MCF 10A (cell line): ENCODE measurements at regions not wholly inside any gene's neighbourhood (a gene's known extent, or its start where the extent isn't known, plus 50 kb on each side); places are given as distances from the start of the nearest gene placed in this dataset.

Source experiments
- BruUV-seq: library from RNA; stranded (reverse); fragments of 400-500 nt; replicated peaks from 2 replicates; lab custom pipeline; 2021; lab: Mats Ljungman, UMichigan
- CTCF ChIA-PET: fragments of 300-600 bp; sonication (Branson Sonifier 250); formaldehyde crosslinking; extraction: SDS; loops from one replicate; lab custom pipeline; 2021; ENCODE audit warnings: antibody characterized with exemption, inconsistent platforms; lab: Yijun Ruan, JAX
- POLR2A ChIA-PET: fragments of 300-600, 350-650 bp; sonication (Branson Sonifier 250); formaldehyde crosslinking; extraction: SDS; loops from one replicate; lab custom pipeline; 2020; ENCODE audit warnings: antibody characterized with exemption, inconsistent platforms; lab: Yijun Ruan, JAX
- DNase-seq: peaks from one replicate; pipeline ENCODE4 v3.0.0-alpha.2; 2018; ENCODE audit not compliant: unreplicated experiment
- H3K27ac Mint-ChIP-seq: one replicate; pipeline ENCODE4 v1.8.0; 2022; ENCODE audit warnings: mild to moderate bottlenecking, low read depth, mixed read lengths; ENCODE audit not compliant: unreplicated experiment
- H3K27me3 Mint-ChIP-seq: one replicate; pipeline ENCODE4 v1.8.0; 2022; ENCODE audit warnings: mixed read lengths; ENCODE audit not compliant: insufficient read depth, unreplicated experiment
- H3K36me3 Mint-ChIP-seq: one replicate; pipeline ENCODE4 v1.8.0; 2022; ENCODE audit warnings: mild to moderate bottlenecking, moderate library complexity, mixed read lengths; ENCODE audit not compliant: insufficient read depth, unreplicated experiment
- H3K4me1 Mint-ChIP-seq: one replicate; pipeline ENCODE4 v1.8.0; 2022; ENCODE audit warnings: mixed read lengths; ENCODE audit not compliant: insufficient read depth, unreplicated experiment
- H3K4me3 Mint-ChIP-seq: one replicate; pipeline ENCODE4 v1.8.0; 2022; ENCODE audit warnings: mild to moderate bottlenecking, moderate library complexity, mixed read lengths; ENCODE audit not compliant: unreplicated experiment
- H3K9me3 Mint-ChIP-seq: one replicate; pipeline ENCODE4 v1.8.0; 2022; ENCODE audit warnings: mixed read lengths; ENCODE audit not compliant: unreplicated experiment
- intact Hi-C: fragments of 100-400 bp; cut with micrococcal nuclease; formaldehyde crosslinking; loops from 2 replicates; pipeline ENCODE4 v1.14.1; 2022
- TF ChIP-seq, protein P1 (sequence below): fragments of 200-600 bp; IDR thresholded peaks from one replicate; pipeline ENCODE4 v1.8.0; 2022; ENCODE audit warnings: antibody characterized with exemption, mild to moderate bottlenecking; ENCODE audit not compliant: unreplicated experiment

DNA sequence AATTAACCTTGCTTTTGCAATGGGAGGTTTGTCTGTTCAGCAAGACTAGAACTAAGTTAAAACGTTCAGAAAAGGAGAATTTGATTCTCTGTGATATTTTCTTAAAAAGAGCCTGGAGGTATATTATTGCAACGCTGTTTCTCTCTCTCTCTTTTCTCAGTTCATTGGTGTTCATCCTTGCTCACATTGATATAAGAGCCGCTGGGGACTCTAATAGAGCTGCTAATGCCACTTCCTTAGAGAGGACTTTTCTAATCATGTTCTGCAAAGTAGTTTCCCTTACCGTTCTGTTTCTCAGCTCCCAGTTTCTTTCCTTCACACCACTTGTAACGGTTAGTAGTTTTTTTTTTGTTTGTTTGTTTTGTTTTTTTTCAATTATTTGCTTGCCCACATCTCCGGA is 203.8 kb downstream of the RWDD3 start:
- no peak overlapping the region for H3K27ac Mint-ChIP-seq
- H3K27me3 Mint-ChIP-seq: no peaks in the 10 kb centered on the region
- no peaks in the 10 kb centered on the region for H3K36me3 Mint-ChIP-seq
- intact Hi-C loops: no loop called here
- no peaks in the 10 kb centered on the region for H3K4me1 Mint-ChIP-seq
- no peak for DNase-seq
- TF ChIP-seq, protein P1, sequence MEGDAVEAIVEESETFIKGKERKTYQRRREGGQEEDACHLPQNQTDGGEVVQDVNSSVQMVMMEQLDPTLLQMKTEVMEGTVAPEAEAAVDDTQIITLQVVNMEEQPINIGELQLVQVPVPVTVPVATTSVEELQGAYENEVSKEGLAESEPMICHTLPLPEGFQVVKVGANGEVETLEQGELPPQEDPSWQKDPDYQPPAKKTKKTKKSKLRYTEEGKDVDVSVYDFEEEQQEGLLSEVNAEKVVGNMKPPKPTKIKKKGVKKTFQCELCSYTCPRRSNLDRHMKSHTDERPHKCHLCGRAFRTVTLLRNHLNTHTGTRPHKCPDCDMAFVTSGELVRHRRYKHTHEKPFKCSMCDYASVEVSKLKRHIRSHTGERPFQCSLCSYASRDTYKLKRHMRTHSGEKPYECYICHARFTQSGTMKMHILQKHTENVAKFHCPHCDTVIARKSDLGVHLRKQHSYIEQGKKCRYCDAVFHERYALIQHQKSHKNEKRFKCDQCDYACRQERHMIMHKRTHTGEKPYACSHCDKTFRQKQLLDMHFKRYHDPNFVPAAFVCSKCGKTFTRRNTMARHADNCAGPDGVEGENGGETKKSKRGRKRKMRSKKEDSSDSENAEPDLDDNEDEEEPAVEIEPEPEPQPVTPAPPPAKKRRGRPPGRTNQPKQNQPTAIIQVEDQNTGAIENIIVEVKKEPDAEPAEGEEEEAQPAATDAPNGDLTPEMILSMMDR: no peak
- CTCF ChIA-PET: interaction anchor here (0.7 kb wide), 1 partner anchor 166 kb away, joined by 3 read pairs; no protein-coding TSS in a partner anchor
- H3K4me3 Mint-ChIP-seq: no peak overlapping the region
- BruUV-seq: no TSS peak
- POLR2A ChIA-PET: interaction anchor here (0.5 kb wide), 1 partner anchor 146 kb away, joined by 3 read pairs; no protein-coding TSS in a partner anchor
- no peaks in the 10 kb centered on the region for H3K9me3 Mint-ChIP-seq

DNA sequence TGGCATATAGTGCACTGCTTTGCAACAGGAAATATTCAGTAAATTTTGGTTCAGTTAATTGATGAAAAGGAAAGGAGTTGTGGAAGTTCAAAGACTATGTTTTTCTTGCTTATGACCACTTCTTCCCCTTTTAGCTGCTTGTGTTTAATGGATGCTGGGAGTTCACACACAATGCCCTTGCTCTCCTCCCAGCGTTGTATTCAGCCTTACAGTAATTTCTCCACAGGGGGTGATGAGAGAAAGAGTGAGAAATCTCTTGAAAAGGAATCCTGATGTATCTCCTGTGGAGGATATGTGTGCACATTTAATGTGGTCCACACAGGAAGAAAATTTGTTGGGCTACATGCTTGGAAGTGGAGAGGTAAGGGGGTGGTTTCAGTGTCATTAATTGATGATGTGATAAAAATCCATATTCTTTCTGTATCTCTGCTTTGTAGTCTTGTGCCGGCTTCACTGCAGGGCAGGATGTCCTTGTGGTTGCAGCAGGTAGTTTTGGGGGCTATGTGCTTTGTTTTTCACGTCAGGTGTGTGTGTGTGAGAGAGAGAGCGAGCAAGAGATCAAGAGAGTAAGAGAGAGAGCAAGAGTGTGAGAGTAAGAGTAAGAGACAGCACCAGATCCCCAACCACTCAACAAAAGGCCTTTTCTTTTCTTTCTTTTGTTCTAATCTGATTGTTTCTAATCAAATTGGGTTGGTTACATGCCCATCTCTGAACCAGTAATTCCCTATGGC is 204.4 kb downstream of the RWDD3 start:
- Mint-ChIP-seq H3K4me3 (no peak overlapping the region), H3K9me3 (no peaks in the 10 kb centered on the region), H3K27ac (no peak overlapping the region), H3K4me1 (no peaks in the 10 kb centered on the region), H3K36me3 (no peaks in the 10 kb centered on the region), H3K27me3 (no peaks in the 10 kb centered on the region)
- no TSS peak for BruUV-seq
- TF ChIP-seq, protein P1: no peak
- POLR2A ChIA-PET: no interaction called here
- CTCF ChIA-PET: interaction anchor here (0.7 kb wide), 1 partner anchor 167 kb away, joined by 3 read pairs; no protein-coding TSS in a partner anchor
- intact Hi-C loops: no loop called here
- no peak for DNase-seq

DNA sequence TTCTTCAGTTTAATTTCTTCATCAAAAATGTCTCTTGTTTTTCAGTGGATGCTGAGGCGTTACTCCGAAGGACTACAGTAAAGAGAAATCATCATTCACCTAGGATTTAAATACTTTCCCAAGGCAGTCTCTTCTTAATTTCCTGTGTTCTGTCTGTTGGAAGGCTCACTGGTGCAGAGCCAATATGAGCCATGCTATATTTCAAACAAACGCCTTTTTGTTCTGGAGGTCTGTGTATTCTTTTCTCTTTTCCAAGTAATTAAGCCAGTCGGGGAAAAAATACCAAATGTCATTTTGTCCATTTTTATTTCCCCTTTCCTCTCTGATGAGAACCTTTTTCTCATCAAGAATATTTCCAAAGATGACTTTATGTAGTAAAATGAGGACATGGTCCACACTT is 206.5 kb downstream of the RWDD3 start:
- TF ChIP-seq, protein P1: no peak
- intact Hi-C loops: no loop called here
- DNase-seq: no peak
- CTCF ChIA-PET: no interaction called here
- POLR2A ChIA-PET: no interaction called here
- Mint-ChIP-seq H3K36me3 (no peaks in the 10 kb centered on the region), H3K27ac (no peak overlapping the region), H3K27me3 (no peaks in the 10 kb centered on the region), H3K4me1 (no peaks in the 10 kb centered on the region), H3K9me3 (no peaks in the 10 kb centered on the region), H3K4me3 (no peak overlapping the region)
- BruUV-seq: no TSS peak

DNA sequence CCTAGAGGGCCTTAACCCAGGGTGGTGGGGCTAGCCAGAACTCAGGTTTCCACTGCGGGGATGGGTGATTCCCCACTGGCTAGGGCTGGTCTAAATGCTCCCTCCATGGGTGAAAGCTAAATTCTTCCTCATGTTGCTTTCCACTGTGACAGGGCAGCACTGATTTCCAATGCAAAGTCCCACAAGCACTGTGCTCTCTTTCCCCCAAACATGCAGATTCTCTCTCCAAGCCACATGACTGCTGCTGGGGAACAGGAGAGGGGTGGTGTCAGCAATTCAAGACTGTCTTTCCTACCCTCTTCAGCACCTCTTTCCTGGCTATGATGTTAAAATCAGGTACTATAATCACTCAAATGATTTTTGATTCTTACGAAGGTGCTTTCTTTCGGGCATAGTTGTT is 215.5 kb downstream of the RWDD3 start:
- BruUV-seq: no TSS peak
- ChIA-PET POLR2A (no interaction called here), CTCF (interaction anchor here (0.6 kb wide), 1 partner anchor 535 kb away, joined by 3 read pairs; no protein-coding TSS in a partner anchor)
- H3K9me3 Mint-ChIP-seq: no peaks in the 10 kb centered on the region
- TF ChIP-seq, protein P1: no peak
- H3K36me3 Mint-ChIP-seq: no peaks in the 10 kb centered on the region
- no peak overlapping the region for H3K27ac Mint-ChIP-seq
- no peak overlapping the region for H3K4me3 Mint-ChIP-seq
- intact Hi-C loops: no loop called here
- H3K4me1 Mint-ChIP-seq: no peaks in the 10 kb centered on the region
- no peak for DNase-seq
- H3K27me3 Mint-ChIP-seq: no peaks in the 10 kb centered on the region
